Stimulated activated CD4-positive, alpha-beta T cell treated with anti-CD3 and anti-CD28 coated beads, Interleukin-2, amount 100 ng/mL, for 24 hours (primary cell): ENCODE measurements at regions not wholly inside any gene's neighbourhood (a gene's known extent, or its start where the extent isn't known, plus 50 kb on each side); places are given as distances from the start of the nearest gene placed in this dataset.

ENCODE experiments used
- DNase-seq, 2 donors: peaks; one replicate each; pipeline ENCODE4 v3.0.0-alpha.2; 2020

- DNase-seq = no peak
Measured at GRCh38 chr4:32133141-32133540, 1413.0 kb downstream of the PCDH7 start.

- DNase-seq = no peak
Measured at GRCh38 chr4:32133734-32134133, 1413.6 kb downstream of the PCDH7 start.

- DNase-seq = no peak
Measured at GRCh38 chr4:32135642-32136041, 1415.5 kb downstream of the PCDH7 start.

- no peak for DNase-seq
Measured at GRCh38 chr4:32136081-32136787, 1416.1 kb downstream of the PCDH7 start.

- DNase-seq = no peak
Measured at GRCh38 chr4:32140636-32141035, 1420.5 kb downstream of the PCDH7 start.

GRCh38 chr4:32142075-32142474 is 1421.9 kb downstream of the PCDH7 start:
- no peak for DNase-seq

- no peak for DNase-seq
Measured at GRCh38 chr4:32145987-32146386, 1425.8 kb downstream of the PCDH7 start.

GRCh38 chr4:32147446-32148085 is 1427.4 kb downstream of the PCDH7 start:
- no peak for DNase-seq

- no peak for DNase-seq
Measured at GRCh38 chr4:32148111-32148666, 1428.0 kb downstream of the PCDH7 start.

GRCh38 chr4:32158961-32159360 is 1438.8 kb downstream of the PCDH7 start:
- DNase-seq = no peak

GRCh38 chr4:32161392-32161791 is 1441.2 kb downstream of the PCDH7 start:
- no peak for DNase-seq

- DNase-seq = no peak
Measured at GRCh38 chr4:32163125-32163524, 1443.0 kb downstream of the PCDH7 start.

- no peak for DNase-seq
Measured at GRCh38 chr4:32169841-32170240, 1449.7 kb downstream of the PCDH7 start.

- no peak for DNase-seq
Measured at GRCh38 chr4:32172086-32172485, 1451.9 kb downstream of the PCDH7 start.

GRCh38 chr4:32172761-32173160 is 1452.6 kb downstream of the PCDH7 start:
- no peak for DNase-seq

- no peak for DNase-seq
Measured at GRCh38 chr4:32180086-32180485, 1459.9 kb downstream of the PCDH7 start.

- no peak for DNase-seq
Measured at GRCh38 chr4:32184186-32184585, 1464.0 kb downstream of the PCDH7 start.

GRCh38 chr4:32189130-32189529 is 1469.0 kb downstream of the PCDH7 start:
- DNase-seq = no peak

- DNase-seq = no peak
Measured at GRCh38 chr4:32189788-32190187, 1469.6 kb downstream of the PCDH7 start.

GRCh38 chr4:32191961-32192360 is 1471.8 kb downstream of the PCDH7 start:
- no peak for DNase-seq

GRCh38 chr4:32192363-32192762 is 1472.2 kb downstream of the PCDH7 start:
- no peak for DNase-seq

- no peak for DNase-seq
Measured at GRCh38 chr4:32192991-32193390, 1472.8 kb downstream of the PCDH7 start.

- no peak for DNase-seq
Measured at GRCh38 chr4:32196950-32197688, 1477.0 kb downstream of the PCDH7 start.

GRCh38 chr4:32199639-32200038 is 1479.5 kb downstream of the PCDH7 start:
- no peak for DNase-seq
